GM19324 (cell line): ENCODE measurements at regions not wholly inside any gene's neighbourhood (a gene's known extent, or its start where the extent isn't known, plus 50 kb on each side); places are given as distances from the start of the nearest gene placed in this dataset.

ENCODE experiments used
- ATAC-seq: cut with Tn5 transposase; IDR thresholded peaks from one replicate; pipeline ENCODE4 v1.9.1; 2021; ENCODE audit warnings: mild to moderate bottlenecking, moderate library complexity; ENCODE audit not compliant: unreplicated experiment, low FRiP score

GRCh38 chr7:38069052-38069451 lies 109.0 kb upstream of the STARD3NL start:
- no peak for ATAC-seq

GRCh38 chr7:38070718-38071117 lies 107.3 kb upstream of the STARD3NL start:
- no peak for ATAC-seq

GRCh38 chr7:38086857-38087256 lies 91.2 kb upstream of the STARD3NL start:
- ATAC-seq: no peak

GRCh38 chr7:38102507-38102906 lies 75.5 kb upstream of the STARD3NL start:
- ATAC-seq: no peak

- no peak for ATAC-seq
Measured at GRCh38 chr7:38105874-38106483, 72.1 kb upstream of the STARD3NL start.

GRCh38 chr7:38107486-38107893 lies 70.6 kb upstream of the STARD3NL start:
- peak; percentile 74 for ATAC-seq

GRCh38 chr7:38112075-38112474 lies 66.0 kb upstream of the STARD3NL start:
- no peak for ATAC-seq

- no peak for ATAC-seq
Measured at GRCh38 chr7:38120076-38120475, 58.0 kb upstream of the STARD3NL start.

- no peak for ATAC-seq
Measured at GRCh38 chr7:38122501-38122900, 55.5 kb upstream of the STARD3NL start.

- no peak for ATAC-seq
Measured at GRCh38 chr7:38123494-38123893, 54.6 kb upstream of the STARD3NL start.

- no peak for ATAC-seq
Measured at GRCh38 chr7:38127216-38128207, 50.5 kb upstream of the STARD3NL start.
